Cardiac fibroblast (primary cell): ENCODE measurements at regions not wholly inside any gene's neighbourhood (a gene's known extent, or its start where the extent isn't known, plus 50 kb on each side); places are given as distances from the start of the nearest gene placed in this dataset.
"Not testable (repeated sequence)": the region's sequence is repeated elsewhere in the genome, so short reads cannot be mapped to it uniquely, and the experiment has no call there.

Source experiments
- DNase-seq, 2 donors: peaks; one replicate each; pipeline versions ENCODE4 v3.0.0 to v3.0.0-alpha.2; 2010; ENCODE audit warnings: low read depth in 2 of 2
- H3K4me3 ChIP-seq, 2 donors: replicated peaks in 1 of 2; 1 replicate in 1 of 2; 2 replicates in 1 of 2; pipeline ENCODE4 v1.5.1; 2011; ENCODE audit warnings: low read depth in 2 of 2, low read length in 2 of 2, mild to moderate bottlenecking in 2 of 2, moderate library complexity in 1 of 2
- CTCF ChIP-seq: IDR thresholded peaks from one replicate; pipeline ENCODE4 v1.5.1; 2011; ENCODE audit warnings: low read depth, mild to moderate bottlenecking, low read length, inconsistent platforms

- no peak for DNase-seq
- TF ChIP-seq CTCF: no peak
- H3K4me3 ChIP-seq: no peak overlapping the region
Measured at GRCh38 chr10:81496626-81497025, 378.4 kb upstream of the NRG3 start.

GRCh38 chr10:81498011-81498551, 376.9 kb upstream of the NRG3 start:
- DNase-seq: no peak
- TF ChIP-seq CTCF: no peak
- no peak overlapping the region for H3K4me3 ChIP-seq

- no peak for DNase-seq
- H3K4me3 ChIP-seq: no peak overlapping the region
- TF ChIP-seq CTCF: no peak
Measured at GRCh38 chr10:81502677-81503359, 372.2 kb upstream of the NRG3 start.

- not testable (repeated sequence) for DNase-seq, H3K4me3 ChIP-seq
Measured at GRCh38 chr10:81505777-81506176, 369.2 kb upstream of the NRG3 start.

GRCh38 chr10:81514811-81515210, 360.2 kb upstream of the NRG3 start:
- DNase-seq: no peak
- no peak for TF ChIP-seq CTCF
- H3K4me3 ChIP-seq: no peak overlapping the region

- TF ChIP-seq CTCF: no peak
- DNase-seq: no peak
- no peak overlapping the region for H3K4me3 ChIP-seq
Measured at GRCh38 chr10:81520688-81521087, 354.3 kb upstream of the NRG3 start.

- H3K4me3 ChIP-seq: no peak overlapping the region
- no peak for DNase-seq
- no peak for TF ChIP-seq CTCF
Measured at GRCh38 chr10:81524467-81524866, 350.5 kb upstream of the NRG3 start.
